GM13976 (cell line): ENCODE measurements at regions not wholly inside any gene's neighbourhood (a gene's known extent, or its start where the extent isn't known, plus 50 kb on each side); places are given as distances from the start of the nearest gene placed in this dataset.

Source experiments
- DNase-seq: peaks from one replicate; pipeline ENCODE4 v3.0.0; 2012; ENCODE audit warnings: low spot score
- CTCF ChIP-seq: IDR thresholded peaks from 2 replicates; pipeline ENCODE4 v1.5.1; 2012; ENCODE audit warnings: borderline replicate concordance, mild to moderate bottlenecking; ENCODE audit not compliant: insufficient read depth; ENCODE audit errors: extremely low read depth, missing control alignments, control extremely low read depth
- in situ Hi-C: fragments of 300-500 bp; cut with MboI; formaldehyde crosslinking; loops from one replicate; pipeline ENCODE4 v1.12.0; 2022; ENCODE audit warnings: low sequenced_read_pairs, mixed read lengths, inconsistent platforms; ENCODE audit not compliant: unreplicated experiment

- DNase-seq: peak; percentile 35
- no peak for TF ChIP-seq CTCF
- in situ Hi-C loops: no loop called here
Observed at GRCh38 chr2:175575346-175576258, 394.1 kb upstream of the ATP5MC3 start.

GRCh38 chr2:175574069-175574468 is 392.6 kb upstream of the ATP5MC3 start:
- in situ Hi-C loops: no loop called here
- TF ChIP-seq CTCF: no peak
- DNase-seq: no peak

GRCh38 chr2:175571078-175571653 is 389.7 kb upstream of the ATP5MC3 start:
- no peak for DNase-seq
- no peak for TF ChIP-seq CTCF
- in situ Hi-C loops: no loop called here

GRCh38 chr2:175568109-175568730 is 386.7 kb upstream of the ATP5MC3 start:
- no peak for DNase-seq
- in situ Hi-C loops: no loop called here
- no peak for TF ChIP-seq CTCF

GRCh38 chr2:175567435-175568061 is 386.0 kb upstream of the ATP5MC3 start:
- no peak for TF ChIP-seq CTCF
- DNase-seq: no peak
- in situ Hi-C loops: no loop called here

GRCh38 chr2:175560521-175561169 is 379.1 kb upstream of the ATP5MC3 start:
- TF ChIP-seq CTCF: no peak
- DNase-seq: no peak
- in situ Hi-C loops: no loop called here
